C1 segment of cervical spinal cord (tissue), 14 donors: ENCODE measurements at regions not wholly inside any gene's neighbourhood (a gene's known extent, or its start where the extent isn't known, plus 50 kb on each side); places are given as distances from the start of the nearest gene placed in this dataset.

Experiments
- DNase-seq, 14 donors: peaks; one replicate each; lab custom pipeline; 2025; lab: John Stamatoyannopoulos, UW

DNA sequence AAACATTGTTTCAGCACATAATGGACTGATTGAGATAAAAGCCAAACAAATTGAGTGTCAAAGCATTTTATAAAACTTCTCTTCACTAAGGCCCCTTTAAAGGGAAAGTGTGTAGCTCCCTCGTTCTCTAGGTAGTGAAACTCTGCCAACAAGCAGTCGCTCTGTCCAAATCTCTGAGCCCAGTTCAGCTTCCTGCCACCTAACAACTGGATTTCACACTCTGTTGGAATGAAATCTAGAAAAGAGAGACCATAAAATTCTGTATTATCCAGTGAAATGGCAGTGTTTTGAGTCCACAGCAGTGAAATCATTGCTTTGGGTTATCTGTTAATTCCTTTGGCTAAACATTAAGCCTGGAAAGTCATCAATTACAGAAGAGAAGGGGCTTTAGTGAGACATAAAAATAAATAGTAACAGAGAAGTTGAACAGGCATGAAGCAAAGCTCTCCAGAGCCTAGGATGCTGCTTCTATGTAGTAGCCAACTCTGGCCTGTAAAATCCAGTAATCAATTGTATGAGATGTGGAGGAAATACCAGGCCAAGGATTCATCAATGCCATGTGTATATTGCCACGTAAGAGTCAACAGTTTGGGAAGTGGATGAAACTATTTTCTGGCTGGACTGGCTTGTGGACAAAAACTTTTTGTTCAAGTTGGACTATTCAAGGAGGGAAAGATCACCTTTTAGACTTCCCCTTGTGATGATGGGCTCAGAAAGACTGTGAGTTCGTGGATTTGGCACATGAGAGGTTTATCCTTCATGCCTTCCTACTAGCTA lies 122.5 kb downstream of the WIF1 start:
- DNase-seq = no peak

DNA sequence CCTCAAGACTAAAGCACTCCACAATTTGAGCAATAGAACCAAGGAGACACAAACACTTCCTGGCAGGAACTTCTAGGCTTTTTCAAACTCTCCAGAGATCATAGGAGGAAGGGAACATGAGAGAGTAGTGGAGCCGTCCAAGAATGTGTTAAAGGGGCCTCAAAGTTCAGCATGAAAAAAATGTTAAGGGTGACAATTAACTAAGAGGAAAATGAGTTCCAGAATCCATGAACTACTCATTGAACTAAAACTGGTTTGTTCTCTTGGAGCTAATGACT lies 122.0 kb downstream of the WIF1 start:
- DNase-seq = no peak
